Endodermal cell (in vitro differentiated cells): ENCODE measurements at regions not wholly inside any gene's neighbourhood (a gene's known extent, or its start where the extent isn't known, plus 50 kb on each side); places are given as distances from the start of the nearest gene placed in this dataset.
"Not testable (repeated sequence)": the region's sequence is repeated elsewhere in the genome, so short reads cannot be mapped to it uniquely, and the experiment has no call there.

Source experiments
- DNase-seq: peaks from one replicate; pipeline ENCODE4 v3.0.0-alpha.2; 2017
- H3K27ac ChIP-seq: 2 replicates; pipeline ENCODE4 v1.5.1; 2013; ENCODE audit warnings: mild to moderate bottlenecking, low read depth, low read length, moderate library complexity
- H3K27me3 ChIP-seq: 2 replicates; pipeline ENCODE4 v1.6.1; 2013; ENCODE audit warnings: mild to moderate bottlenecking, low read length, moderate library complexity; ENCODE audit not compliant: insufficient read depth, control insufficient read depth, poor library complexity, severe bottlenecking
- H3K36me3 ChIP-seq: 2 replicates; pipeline ENCODE4 v1.7.0; 2013; ENCODE audit warnings: mild to moderate bottlenecking, low read length, moderate library complexity; ENCODE audit not compliant: control insufficient read depth, insufficient read depth
- H3K4me1 ChIP-seq: one replicate; pipeline ENCODE4 v1.7.0; 2013; ENCODE audit warnings: low read length; ENCODE audit not compliant: control insufficient read depth, insufficient read depth
- H3K4me3 ChIP-seq: 2 replicates; pipeline ENCODE4 v1.5.1; 2013; ENCODE audit warnings: mild to moderate bottlenecking, low read length, moderate library complexity
- H3K9ac ChIP-seq: 2 replicates; pipeline ENCODE4 v1.6.1; 2013; ENCODE audit warnings: mild to moderate bottlenecking, low read length, moderate library complexity; ENCODE audit not compliant: poor library complexity, severe bottlenecking; ENCODE audit errors: extremely low read depth
- H3K9me3 ChIP-seq: 2 replicates; pipeline ENCODE4 v1.6.1; 2013; ENCODE audit warnings: mild to moderate bottlenecking, low read length, moderate library complexity; ENCODE audit not compliant: control insufficient read depth
- H3K27ac Mint-ChIP-seq: 2 replicates; pipeline ENCODE4 v1.8.0; 2020; ENCODE audit warnings: mixed read lengths
- H3K27me3 Mint-ChIP-seq: 2 replicates; pipeline ENCODE4 v1.8.0; 2021; ENCODE audit warnings: mild to moderate bottlenecking, mixed read lengths; ENCODE audit not compliant: insufficient read depth
- H3K36me3 Mint-ChIP-seq: 2 replicates; pipeline ENCODE4 v1.8.0; 2020; ENCODE audit warnings: low read depth, mixed read lengths
- H3K4me1 Mint-ChIP-seq: 2 replicates; pipeline ENCODE4 v1.8.0; 2020; ENCODE audit warnings: mixed read lengths
- H3K4me3 Mint-ChIP-seq: 2 replicates; pipeline ENCODE4 v1.8.0; 2020; ENCODE audit warnings: mild to moderate bottlenecking, moderate library complexity, mixed read lengths
- H3K9me3 Mint-ChIP-seq: 2 replicates; pipeline ENCODE4 v1.8.0; 2020; ENCODE audit warnings: mild to moderate bottlenecking, mixed read lengths
- CTCF ChIP-seq: fragments of 200-600 bp; sonication (generic); conservative IDR thresholded peaks from 2 replicates; pipeline ENCODE4 v1.5.0; 2021; ENCODE audit warnings: antibody characterized with exemption, mild to moderate bottlenecking
- WGBS, 2 experiments: methylation state at CpG; one replicate each; pipeline versions ENCODE4 v1.1.5 to v1.1.7; 2013; ENCODE audit warnings: missing lambda C conversion rate in 2 of 2, mixed read lengths in 1 of 2; ENCODE audit not compliant: insufficient coverage in 1 of 2, insufficient read length in 1 of 2; 5-methylcytosine and 5-hydroxymethylcytosine counted together

GRCh38 chr1:118291661-118292060, 106.6 kb upstream of the SPAG17 start:
- H3K36me3 ChIP-seq = no peaks in the 10 kb centered on the region
- no peak for DNase-seq
- Mint-ChIP-seq H3K9me3 (no peaks in the 10 kb centered on the region), H3K27ac (no peak overlapping the region), H3K36me3 (no peaks in the 10 kb centered on the region), H3K27me3 (no peaks in the 10 kb centered on the region), H3K4me1 (peaks cover 12% of the 10 kb centered on the region), H3K4me3 (no peak overlapping the region)
- H3K9me3 ChIP-seq = no peaks in the 10 kb centered on the region
- no peak for TF ChIP-seq CTCF
- H3K27me3 ChIP-seq = no peaks in the 10 kb centered on the region
- H3K4me3 ChIP-seq = no peak overlapping the region
- H3K9ac ChIP-seq = no peak overlapping the region
- no peaks in the 10 kb centered on the region for H3K4me1 ChIP-seq
- H3K27ac ChIP-seq = no peak overlapping the region
- WGBS, 2 experiments = 83 to 90% methylated on average over 4 to 6 of the region's 6 CpGs

- no peak overlapping the region for H3K9ac ChIP-seq
- H3K27ac ChIP-seq = no peak overlapping the region
- H3K4me3 Mint-ChIP-seq = no peak overlapping the region
- WGBS, 2 experiments = 86 to 96% methylated on average over 6 of the region's 6 CpGs
- no peaks in the 10 kb centered on the region for H3K36me3 ChIP-seq
- no peaks in the 10 kb centered on the region for H3K4me1 ChIP-seq
- H3K9me3 ChIP-seq = no peaks in the 10 kb centered on the region
- H3K27ac Mint-ChIP-seq = no peak overlapping the region
- no peaks in the 10 kb centered on the region for H3K27me3 ChIP-seq
- no peaks in the 10 kb centered on the region for H3K36me3 Mint-ChIP-seq
- no peak for TF ChIP-seq CTCF
- DNase-seq = no peak
- H3K9me3 Mint-ChIP-seq = peaks cover 2% of the 10 kb centered on the region
- no peaks in the 10 kb centered on the region for H3K27me3 Mint-ChIP-seq
- H3K4me1 Mint-ChIP-seq = peaks cover 12% of the 10 kb centered on the region
- no peak overlapping the region for H3K4me3 ChIP-seq
These were observed 105.5 kb upstream of the SPAG17 start for GRCh38 chr1:118290571-118290970.

GRCh38 chr1:118290046-118290445, 105.0 kb upstream of the SPAG17 start:
- Histone ChIP-seq H3K4me3 (no peak overlapping the region), H3K27me3 (no peaks in the 10 kb centered on the region), H3K4me1 (no peaks in the 10 kb centered on the region), H3K27ac (no peak overlapping the region), H3K36me3 (no peaks in the 10 kb centered on the region), H3K9ac (no peak overlapping the region), H3K9me3 (no peaks in the 10 kb centered on the region)
- Mint-ChIP-seq H3K9me3 (peaks cover 2% of the 10 kb centered on the region), H3K4me1 (peaks cover 12% of the 10 kb centered on the region), H3K4me3 (no peak overlapping the region), H3K27ac (no peak overlapping the region), H3K27me3 (no peaks in the 10 kb centered on the region), H3K36me3 (no peaks in the 10 kb centered on the region)
- DNase-seq = no peak
- 94 to 100% methylated on average over 4 of the region's 4 CpGs for WGBS, 2 experiments
- no peak for TF ChIP-seq CTCF

GRCh38 chr1:118280656-118281055, 95.6 kb upstream of the SPAG17 start:
- not testable (repeated sequence) for H3K27me3 ChIP-seq, H3K36me3 Mint-ChIP-seq, H3K9me3 Mint-ChIP-seq, H3K4me3 ChIP-seq, DNase-seq, H3K27ac ChIP-seq, H3K9ac ChIP-seq, H3K9me3 ChIP-seq, H3K4me1 Mint-ChIP-seq, H3K4me3 Mint-ChIP-seq, H3K36me3 ChIP-seq, H3K27ac Mint-ChIP-seq, H3K4me1 ChIP-seq, H3K27me3 Mint-ChIP-seq
- 94% methylated on average over 10 of the region's 10 CpGs; no CpG with 5 or more reads in 1 of the 2 experiments for WGBS, 2 experiments
